Stimulated activated CD8-positive, alpha-beta memory T cell treated with anti-CD3 and anti-CD28 coated beads, Interleukin-12 subunit alpha, Interleukin-12 subunit beta, amount 100 ng/mL, for 24 hours (primary cell): ENCODE measurements at regions not wholly inside any gene's neighbourhood (a gene's known extent, or its start where the extent isn't known, plus 50 kb on each side); places are given as distances from the start of the nearest gene placed in this dataset.
"Not testable (repeated sequence)": the region's sequence is repeated elsewhere in the genome, so short reads cannot be mapped to it uniquely, and the experiment has no call there.

Experiments used
- DNase-seq: peaks from one replicate; pipeline ENCODE4 v3.0.0-alpha.2; 2020; ENCODE audit errors: extremely low read depth

GRCh38 chr1:157262422-157262821, 124.2 kb upstream of the ETV3 start:
- DNase-seq: no peak

GRCh38 chr1:157255891-157256290, 117.7 kb upstream of the ETV3 start:
- DNase-seq: not testable (repeated sequence)

GRCh38 chr1:157254183-157254582, 116.0 kb upstream of the ETV3 start:
- DNase-seq: not testable (repeated sequence)

GRCh38 chr1:157252473-157252872, 114.3 kb upstream of the ETV3 start:
- DNase-seq: no peak

GRCh38 chr1:157249739-157250138, 111.5 kb upstream of the ETV3 start:
- DNase-seq: no peak

- no peak for DNase-seq
Observed at GRCh38 chr1:157249326-157249725, 111.1 kb upstream of the ETV3 start.

GRCh38 chr1:157247764-157248049, 109.5 kb upstream of the ETV3 start:
- DNase-seq: not testable (repeated sequence)

GRCh38 chr1:157247005-157247763, 109.0 kb upstream of the ETV3 start:
- no peak for DNase-seq

GRCh38 chr1:157245823-157246222, 107.6 kb upstream of the ETV3 start:
- no peak for DNase-seq

GRCh38 chr1:157241185-157241538, 103.0 kb upstream of the ETV3 start:
- DNase-seq: no peak

- DNase-seq: no peak
Observed at GRCh38 chr1:157240495-157241184, 102.4 kb upstream of the ETV3 start.

GRCh38 chr1:157239936-157240335, 101.7 kb upstream of the ETV3 start:
- no peak for DNase-seq

GRCh38 chr1:157238585-157238984, 100.4 kb upstream of the ETV3 start:
- no peak for DNase-seq

- no peak for DNase-seq
Observed at GRCh38 chr1:157237981-157238380, 99.8 kb upstream of the ETV3 start.

- no peak for DNase-seq
Observed at GRCh38 chr1:157237522-157237921, 99.3 kb upstream of the ETV3 start.

GRCh38 chr1:157236072-157236471, 97.9 kb upstream of the ETV3 start:
- no peak for DNase-seq

- no peak for DNase-seq
Observed at GRCh38 chr1:157235307-157235706, 97.1 kb upstream of the ETV3 start.

- DNase-seq: no peak
Observed at GRCh38 chr1:157234705-157235273, 96.6 kb upstream of the ETV3 start.

GRCh38 chr1:157233131-157233530, 94.9 kb upstream of the ETV3 start:
- no peak for DNase-seq

GRCh38 chr1:157231846-157232525, 93.8 kb upstream of the ETV3 start:
- no peak for DNase-seq

- no peak for DNase-seq
Observed at GRCh38 chr1:157230500-157230899, 92.3 kb upstream of the ETV3 start.

- DNase-seq: no peak
Observed at GRCh38 chr1:157227700-157228099, 89.5 kb upstream of the ETV3 start.

- DNase-seq: no peak
Observed at GRCh38 chr1:157226739-157227138, 88.5 kb upstream of the ETV3 start.
